ENCODE measurements at regions not wholly inside any gene's neighbourhood (a gene's known extent, or its start where the extent isn't known, plus 50 kb on each side); places are given as distances from the start of the nearest gene placed in this dataset.
"Not testable (repeated sequence)": the region's sequence is repeated elsewhere in the genome, so short reads cannot be mapped to it uniquely, and the experiment has no call there.

DNA sequence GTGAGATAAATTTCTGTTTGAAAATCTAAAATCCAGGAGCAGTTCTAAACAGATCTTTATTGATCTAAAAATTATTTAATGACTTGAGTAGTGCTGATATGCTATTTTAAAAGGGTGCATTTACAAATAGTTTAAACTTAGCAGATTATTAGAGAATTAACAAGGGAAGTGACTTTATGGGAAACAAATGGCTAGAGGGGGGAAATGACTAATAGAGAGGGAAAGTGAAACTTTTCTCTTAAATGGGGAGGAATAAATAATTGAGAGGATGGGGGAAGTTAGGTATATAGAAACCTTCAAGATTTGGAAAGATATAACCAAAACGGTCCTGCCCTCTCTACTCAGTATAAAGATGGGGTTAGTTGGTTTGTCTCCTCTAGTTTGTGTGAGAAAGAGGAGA, 90.1 kb upstream of the ARMC3 start:
- no peak for TF ChIP-seq JUND (IDR thresholded peaks at IDR 0.05; ENCODE audit: low read depth)
- no peak for DNase-seq (ENCODE audit: low read depth in 1 of 2, low spot score in 1 of 2)
- in situ Hi-C loops (cut with HindIII; ENCODE audit: low pct_unique_long_range_greater_than_20kb, low sequenced_read_pairs), result no loop called here

DNA sequence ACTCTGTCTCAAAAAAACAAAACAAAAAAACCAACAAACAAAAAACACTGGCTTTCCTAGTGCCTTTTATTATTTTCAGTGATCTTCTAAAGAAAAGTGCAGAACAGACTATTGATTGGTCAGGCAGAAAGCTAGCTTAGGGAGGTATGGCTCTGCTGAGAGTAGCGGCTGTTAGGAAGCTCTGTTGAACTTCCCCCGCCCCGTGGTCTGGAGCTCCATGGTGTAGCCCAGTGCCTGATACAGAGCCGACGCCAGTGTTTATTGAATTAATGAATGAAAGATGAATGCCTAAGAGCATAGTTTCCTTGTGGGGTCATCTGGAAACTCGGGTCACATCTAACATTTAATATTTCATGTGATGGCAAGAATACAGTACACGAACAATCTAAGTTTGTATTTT, 90.5 kb upstream of the ARMC3 start:
- DNase-seq (ENCODE audit: low read depth in 1 of 2, low spot score in 1 of 2), result no peak
- in situ Hi-C loops (cut with HindIII; ENCODE audit: low pct_unique_long_range_greater_than_20kb, low sequenced_read_pairs), result no loop called here
- no peak for TF ChIP-seq JUND (IDR thresholded peaks at IDR 0.05; ENCODE audit: low read depth)

DNA sequence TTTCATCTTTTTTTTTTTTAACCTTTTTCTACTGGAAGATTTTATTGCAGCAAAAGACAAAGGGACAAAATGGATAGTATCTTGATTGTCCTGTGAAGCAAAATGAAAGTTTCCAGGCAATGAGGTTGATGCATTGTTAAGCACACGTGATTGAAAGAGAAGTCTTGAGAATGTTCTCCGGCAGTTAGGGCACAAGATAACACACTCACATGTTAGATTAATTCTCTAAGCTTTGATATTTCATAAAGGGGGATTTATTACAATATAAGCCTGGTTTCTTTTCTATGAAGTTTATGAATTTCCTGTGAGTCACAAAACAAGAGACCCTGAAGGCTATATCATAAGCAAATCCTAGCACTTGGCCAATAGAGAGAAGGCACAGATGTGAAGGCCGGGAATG, 93.4 kb upstream of the ARMC3 start:
- TF ChIP-seq JUND (IDR thresholded peaks at IDR 0.05; ENCODE audit: low read depth), result no peak
- in situ Hi-C loops (cut with HindIII; ENCODE audit: low pct_unique_long_range_greater_than_20kb, low sequenced_read_pairs), result no loop called here
- no peak for DNase-seq (ENCODE audit: low read depth in 1 of 2, low spot score in 1 of 2)

DNA sequence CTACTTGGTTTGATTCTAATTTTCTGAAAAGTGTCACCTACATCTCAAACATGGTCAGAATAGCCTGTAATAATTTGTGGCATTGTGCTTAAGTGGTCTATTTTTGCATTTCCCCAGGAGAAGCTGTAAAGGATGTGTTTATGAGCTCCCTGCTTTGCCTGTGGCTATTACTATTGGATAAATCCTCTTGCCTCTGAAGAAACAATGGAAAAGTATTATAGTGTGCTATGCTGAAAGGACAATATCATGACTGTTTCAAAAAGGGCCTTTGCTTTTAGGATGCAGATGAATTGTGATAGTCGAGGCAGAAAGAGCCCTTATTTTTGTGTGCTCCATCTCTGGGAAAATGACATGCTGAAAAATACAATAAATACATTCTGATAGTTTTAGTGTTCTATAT, 94.1 kb upstream of the ARMC3 start:
- DNase-seq (ENCODE audit: low read depth in 1 of 2, low spot score in 1 of 2), result no peak
- in situ Hi-C loops (cut with HindIII; ENCODE audit: low pct_unique_long_range_greater_than_20kb, low sequenced_read_pairs), result no loop called here
- no peak for TF ChIP-seq JUND (IDR thresholded peaks at IDR 0.05; ENCODE audit: low read depth)

DNA sequence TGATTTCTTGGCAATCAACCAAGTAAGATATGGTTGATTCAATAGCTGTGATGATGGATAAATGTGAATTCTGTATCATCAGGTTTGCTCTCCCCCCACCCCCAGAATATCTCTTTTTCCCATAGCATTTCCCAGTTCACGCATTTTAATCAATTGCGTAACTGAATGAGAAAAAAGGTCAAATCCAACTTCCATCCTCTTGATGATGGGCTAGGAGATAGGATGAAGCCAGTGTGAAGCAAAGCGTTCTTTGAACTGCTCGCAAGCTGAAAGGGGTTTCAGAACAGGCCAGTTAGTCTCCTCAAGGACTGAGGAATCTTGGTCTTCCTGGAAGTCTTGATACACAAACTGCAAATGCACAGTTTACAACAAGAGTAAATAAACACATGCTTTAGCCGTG, 94.5 kb upstream of the ARMC3 start:
- no peak for DNase-seq (ENCODE audit: low read depth in 1 of 2, low spot score in 1 of 2)
- in situ Hi-C loops (cut with HindIII; ENCODE audit: low pct_unique_long_range_greater_than_20kb, low sequenced_read_pairs), result no loop called here
- TF ChIP-seq JUND (IDR thresholded peaks at IDR 0.05; ENCODE audit: low read depth), result no peak

DNA sequence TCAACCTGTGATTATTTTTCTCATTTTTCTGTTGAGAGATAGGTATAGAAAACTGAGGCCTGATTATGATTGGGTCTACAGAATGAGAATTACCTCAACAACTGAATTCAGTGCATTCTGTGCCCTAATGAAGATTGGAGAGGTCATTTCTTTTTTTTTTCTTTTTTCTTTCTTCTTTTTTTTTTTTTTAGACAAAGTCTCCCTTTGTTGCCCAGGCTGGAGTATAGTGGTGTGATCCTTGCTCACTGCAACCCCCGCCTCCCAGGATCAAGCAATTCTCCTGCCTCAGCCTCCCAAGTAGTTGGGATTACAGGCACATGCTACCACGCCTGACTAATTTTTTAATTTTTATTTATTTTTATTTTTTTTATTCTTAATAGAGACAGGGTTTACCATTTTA, 95.0 kb upstream of the ARMC3 start:
- in situ Hi-C loops (cut with HindIII; ENCODE audit: low pct_unique_long_range_greater_than_20kb, low sequenced_read_pairs), result no loop called here
- DNase-seq (ENCODE audit: low read depth in 1 of 2, low spot score in 1 of 2), result no peak
- TF ChIP-seq JUND (IDR thresholded peaks at IDR 0.05; ENCODE audit: low read depth), result no peak

DNA sequence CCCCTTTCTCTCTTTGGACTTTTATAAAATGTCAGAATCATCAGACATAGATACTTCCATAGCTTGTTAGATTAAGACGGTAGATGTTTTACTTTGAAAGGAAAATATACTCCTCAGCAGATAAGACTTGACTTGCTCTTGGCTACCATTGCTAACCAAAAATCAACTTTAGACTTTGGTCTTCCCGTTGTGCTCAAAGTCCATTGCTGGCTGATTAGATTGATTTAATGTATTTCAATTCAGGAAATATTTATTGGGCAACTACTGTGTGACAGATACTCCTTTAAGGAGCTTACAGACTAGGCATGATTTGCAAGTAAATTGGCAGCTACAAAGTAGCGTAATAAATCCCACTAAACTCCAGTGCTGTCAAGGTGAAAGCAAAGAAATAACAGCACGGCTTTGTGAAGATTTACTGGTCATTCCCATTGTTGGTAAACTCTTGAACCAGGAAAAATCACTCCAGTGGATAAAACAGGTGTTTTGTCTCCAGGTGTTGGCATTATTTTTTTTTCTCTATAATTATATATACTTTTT, 95.7 kb upstream of the ARMC3 start:
- TF ChIP-seq JUND (IDR thresholded peaks at IDR 0.05; ENCODE audit: low read depth), result no peak
- in situ Hi-C loops (cut with HindIII; ENCODE audit: low pct_unique_long_range_greater_than_20kb, low sequenced_read_pairs), result no loop called here
- no peak for DNase-seq (ENCODE audit: low read depth in 1 of 2, low spot score in 1 of 2)

DNA sequence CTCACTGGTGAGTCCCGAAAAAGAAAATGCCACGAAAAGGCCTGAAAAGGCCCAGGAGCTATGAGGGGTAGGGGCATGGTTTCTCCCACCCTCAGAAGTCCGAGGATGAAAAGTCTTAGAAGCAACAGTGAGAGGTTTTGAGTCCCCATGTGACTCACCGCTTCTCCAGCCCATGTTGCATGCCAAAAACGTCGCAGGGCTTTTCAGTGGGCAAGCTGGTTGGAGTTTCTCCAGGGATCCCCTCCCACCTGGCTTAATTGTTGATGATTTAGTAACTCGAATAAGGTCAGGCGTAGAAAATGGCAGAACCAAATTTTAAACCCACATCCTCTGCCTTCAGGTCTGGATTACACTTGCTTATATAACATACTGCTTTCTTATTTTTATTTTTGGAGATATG, 96.3 kb upstream of the ARMC3 start:
- DNase-seq (ENCODE audit: low read depth in 1 of 2, low spot score in 1 of 2), result no peak
- no peak for TF ChIP-seq JUND (IDR thresholded peaks at IDR 0.05; ENCODE audit: low read depth)

DNA sequence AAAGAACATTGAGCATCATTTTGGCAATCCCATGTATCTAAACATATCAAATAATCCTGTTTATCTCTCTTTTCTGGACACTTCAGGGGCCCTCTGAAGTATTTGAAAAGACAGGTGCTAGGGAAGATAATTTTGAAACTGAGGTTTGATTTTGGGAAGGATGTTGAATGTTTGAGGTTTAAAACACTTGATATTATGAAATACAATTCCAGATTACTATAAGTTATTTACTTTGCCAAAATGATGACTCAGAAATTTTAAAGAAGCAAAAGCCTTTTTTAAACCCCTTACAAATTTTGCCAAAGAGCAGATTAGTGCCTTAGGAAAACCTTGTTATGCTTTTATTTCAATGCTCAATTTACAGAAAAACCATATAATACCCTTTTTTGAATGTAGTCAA, 99.1 kb upstream of the ARMC3 start:
- DNase-seq (ENCODE audit: low read depth in 1 of 2, low spot score in 1 of 2); in situ Hi-C loops (cut with HindIII; ENCODE audit: low pct_unique_long_range_greater_than_20kb, low sequenced_read_pairs): not testable (repeated sequence)

More for the DNA sequence above, 96.3 kb upstream of the ARMC3 start:
- in situ Hi-C loops (cut with HindIII; ENCODE audit: low pct_unique_long_range_greater_than_20kb, low sequenced_read_pairs), result no loop called here

DNA sequence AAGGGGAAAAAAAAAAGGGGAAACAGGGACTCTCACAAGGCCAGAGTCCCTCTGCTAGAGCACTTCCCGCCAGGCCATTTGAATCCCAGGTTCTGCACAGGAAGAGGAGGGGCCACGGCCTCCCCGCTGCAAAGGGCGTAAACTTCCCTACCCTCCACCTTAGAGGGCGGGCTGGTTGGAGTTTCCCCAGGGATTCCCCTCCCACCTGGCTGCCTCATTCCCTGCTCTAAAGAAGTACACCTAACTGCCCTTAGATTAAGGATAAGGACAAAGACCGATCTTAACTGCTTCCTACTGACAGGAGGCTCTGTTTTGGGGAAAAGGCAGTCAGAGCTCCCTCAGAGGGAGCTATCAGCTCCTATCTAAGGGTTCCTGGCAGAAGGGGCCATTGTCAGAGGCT, 102.0 kb upstream of the ARMC3 start:
- TF ChIP-seq JUND (IDR thresholded peaks at IDR 0.05; ENCODE audit: low read depth), result no peak
- in situ Hi-C loops (cut with HindIII; ENCODE audit: low pct_unique_long_range_greater_than_20kb, low sequenced_read_pairs), result no loop called here
- DNase-seq (ENCODE audit: low read depth in 1 of 2, low spot score in 1 of 2), result peak in 1 of 2 experiments; percentile 4

DNA sequence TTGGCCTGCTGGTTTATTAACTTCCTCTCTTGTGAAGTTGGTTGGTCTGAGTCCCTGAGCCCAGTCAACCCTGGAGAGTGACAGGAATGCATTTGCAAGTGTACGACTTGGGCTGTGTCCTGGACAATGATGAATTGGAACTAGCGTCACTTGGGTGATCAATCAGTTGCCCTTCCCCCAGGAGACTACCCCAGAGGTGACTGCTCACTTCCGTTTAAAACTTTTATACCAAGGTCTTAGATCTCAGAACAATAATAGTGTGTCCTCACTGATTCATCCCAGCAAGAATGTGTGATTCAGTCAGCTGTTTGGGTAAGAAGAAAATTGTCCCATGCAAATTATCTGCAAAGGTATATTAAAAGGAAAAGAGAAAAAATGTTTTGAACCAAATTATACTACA, 102.9 kb upstream of the ARMC3 start:
- in situ Hi-C loops (cut with HindIII; ENCODE audit: low pct_unique_long_range_greater_than_20kb, low sequenced_read_pairs), result no loop called here
- TF ChIP-seq JUND (IDR thresholded peaks at IDR 0.05; ENCODE audit: low read depth), result no peak
- DNase-seq (ENCODE audit: low read depth in 1 of 2, low spot score in 1 of 2), result no peak

DNA sequence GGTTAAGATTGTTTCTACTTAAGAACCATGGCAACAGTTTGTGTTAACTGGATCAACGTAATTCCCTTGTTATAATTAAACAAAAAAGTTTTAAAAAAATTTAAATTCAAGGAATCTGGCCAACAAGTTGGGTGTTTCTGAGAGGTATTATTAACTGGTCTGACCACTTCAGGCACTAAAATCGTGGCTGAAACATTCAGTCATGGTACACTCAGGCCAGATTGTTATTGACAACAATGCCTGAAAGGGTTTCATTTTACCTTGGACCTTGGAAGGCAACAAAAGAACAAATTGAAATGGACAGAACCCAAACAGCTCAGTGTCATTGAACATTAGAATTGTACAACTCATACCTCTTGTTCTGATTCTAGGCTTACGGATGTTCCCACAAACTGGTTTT, 103.3 kb upstream of the ARMC3 start:
- in situ Hi-C loops (cut with HindIII; ENCODE audit: low pct_unique_long_range_greater_than_20kb, low sequenced_read_pairs), result no loop called here
- TF ChIP-seq JUND (IDR thresholded peaks at IDR 0.05; ENCODE audit: low read depth), result no peak
- no peak for DNase-seq (ENCODE audit: low read depth in 1 of 2, low spot score in 1 of 2)

DNA sequence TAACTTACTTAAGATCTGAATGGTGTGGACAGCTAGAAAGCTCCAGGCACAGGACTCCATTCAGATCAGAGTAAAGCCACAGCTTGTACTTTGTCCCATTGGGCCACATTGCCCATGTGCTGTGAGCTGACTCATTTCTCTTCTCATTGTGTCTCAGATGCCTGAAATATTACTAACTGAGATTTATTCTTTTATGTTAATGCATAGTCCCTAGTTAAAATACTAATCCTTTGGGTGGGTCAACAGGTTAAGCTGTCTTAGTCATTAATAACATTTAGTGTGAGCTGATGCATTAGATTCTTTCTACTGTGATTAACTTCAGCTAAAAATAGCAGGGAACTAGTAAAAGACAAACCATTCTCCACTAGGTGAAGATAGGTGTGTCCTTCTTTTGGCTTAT, 104.7 kb upstream of the ARMC3 start:
- TF ChIP-seq JUND (IDR thresholded peaks at IDR 0.05; ENCODE audit: low read depth), result no peak

DNA sequence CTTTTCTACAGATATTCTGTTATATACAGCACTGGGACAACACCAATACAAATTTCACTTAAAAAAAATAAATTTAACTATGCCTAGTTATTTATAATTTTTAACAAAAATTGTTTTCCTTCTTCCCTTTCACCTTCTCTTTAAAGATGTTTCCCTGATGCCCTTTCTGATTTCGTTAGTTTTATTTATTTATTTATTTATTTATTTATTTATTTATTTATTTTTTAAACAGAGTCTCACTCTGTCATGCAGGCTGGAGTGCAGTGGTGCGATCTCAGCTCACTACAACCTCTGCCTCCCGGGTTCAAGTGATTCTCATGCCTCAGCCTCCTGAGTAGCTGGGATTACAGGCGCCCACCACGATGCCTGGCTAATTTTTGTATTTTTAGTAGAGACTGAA, 105.9 kb upstream of the ARMC3 start:
- in situ Hi-C loops (cut with HindIII; ENCODE audit: low pct_unique_long_range_greater_than_20kb, low sequenced_read_pairs); DNase-seq (ENCODE audit: low read depth in 1 of 2, low spot score in 1 of 2): not testable (repeated sequence)

More for the DNA sequence above, 104.7 kb upstream of the ARMC3 start:
- DNase-seq (ENCODE audit: low read depth in 1 of 2, low spot score in 1 of 2), result no peak
- in situ Hi-C loops (cut with HindIII; ENCODE audit: low pct_unique_long_range_greater_than_20kb, low sequenced_read_pairs), result no loop called here
